ENCODE measurements at regions not wholly inside any gene's neighbourhood (a gene's known extent, or its start where the extent isn't known, plus 50 kb on each side); places are given as distances from the start of the nearest gene placed in this dataset.

DNA sequence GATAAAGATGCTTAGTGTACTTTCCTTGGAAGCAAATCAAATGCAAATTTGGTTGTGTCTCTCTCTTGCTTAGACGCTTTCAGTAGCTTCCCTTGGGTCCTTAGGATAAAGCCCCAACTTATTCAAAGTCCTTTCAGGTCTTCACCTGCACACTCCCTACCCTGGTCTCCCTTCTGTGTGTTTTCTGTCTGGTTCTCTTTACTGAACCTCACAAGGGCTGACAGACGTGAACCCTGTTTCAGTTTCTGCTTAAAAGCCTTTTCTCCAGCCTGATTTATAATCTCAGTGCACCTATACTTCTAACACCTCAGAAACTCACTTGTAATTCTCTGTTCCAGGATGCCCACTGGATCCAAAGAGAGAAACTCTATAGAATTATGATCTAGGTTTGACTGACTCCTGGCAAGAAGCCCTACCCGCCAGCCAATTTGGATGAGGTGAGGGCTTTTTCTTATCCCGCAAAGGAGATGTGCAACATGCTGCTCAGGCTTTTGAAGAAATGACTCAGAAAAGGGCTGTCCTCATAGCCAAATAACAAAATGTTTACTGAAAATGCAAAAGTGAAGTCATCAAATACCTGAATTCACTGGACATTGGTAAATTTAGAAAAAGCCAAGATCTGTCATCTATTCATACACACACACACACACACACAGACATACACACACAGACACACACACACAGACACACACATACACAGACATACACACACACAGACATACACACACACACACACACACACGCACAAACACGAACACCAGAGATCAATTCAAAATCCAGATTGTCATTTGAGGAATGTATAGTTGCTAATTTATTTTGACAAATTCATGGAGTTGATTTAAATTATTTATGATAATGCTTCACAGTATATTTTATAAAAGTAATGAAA lies 102.4 kb upstream of the EOMES start:
- no peaks in the 10 kb centered on the region for H3K9me3 ChIP-seq (ENCODE audit: low read depth)
- no peaks in the 10 kb centered on the region for H3K27me3 ChIP-seq
- no peaks in the 10 kb centered on the region for H3K36me3 ChIP-seq
- TF ChIP-seq, protein P1, sequence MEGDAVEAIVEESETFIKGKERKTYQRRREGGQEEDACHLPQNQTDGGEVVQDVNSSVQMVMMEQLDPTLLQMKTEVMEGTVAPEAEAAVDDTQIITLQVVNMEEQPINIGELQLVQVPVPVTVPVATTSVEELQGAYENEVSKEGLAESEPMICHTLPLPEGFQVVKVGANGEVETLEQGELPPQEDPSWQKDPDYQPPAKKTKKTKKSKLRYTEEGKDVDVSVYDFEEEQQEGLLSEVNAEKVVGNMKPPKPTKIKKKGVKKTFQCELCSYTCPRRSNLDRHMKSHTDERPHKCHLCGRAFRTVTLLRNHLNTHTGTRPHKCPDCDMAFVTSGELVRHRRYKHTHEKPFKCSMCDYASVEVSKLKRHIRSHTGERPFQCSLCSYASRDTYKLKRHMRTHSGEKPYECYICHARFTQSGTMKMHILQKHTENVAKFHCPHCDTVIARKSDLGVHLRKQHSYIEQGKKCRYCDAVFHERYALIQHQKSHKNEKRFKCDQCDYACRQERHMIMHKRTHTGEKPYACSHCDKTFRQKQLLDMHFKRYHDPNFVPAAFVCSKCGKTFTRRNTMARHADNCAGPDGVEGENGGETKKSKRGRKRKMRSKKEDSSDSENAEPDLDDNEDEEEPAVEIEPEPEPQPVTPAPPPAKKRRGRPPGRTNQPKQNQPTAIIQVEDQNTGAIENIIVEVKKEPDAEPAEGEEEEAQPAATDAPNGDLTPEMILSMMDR (IDR thresholded peaks at IDR 0.05; ENCODE audit: low read depth, low read length): no peak
- no peak overlapping the region for H3K27ac ChIP-seq
- no peak for DNase-seq (ENCODE audit: low read depth in 1 of 2, low spot score in 1 of 2)
- no peaks in the 10 kb centered on the region for H3K4me1 ChIP-seq (ENCODE audit: low read depth)
- no peak overlapping the region for H3K4me3 ChIP-seq

GRCh38 chr3:27826448-27826847 lies 104.3 kb upstream of the EOMES start:
- H3K4me1 ChIP-seq (ENCODE audit: low read depth): no peaks in the 10 kb centered on the region
- H3K4me3 ChIP-seq: no peak overlapping the region
- no peak for DNase-seq (ENCODE audit: low read depth in 1 of 2, low spot score in 1 of 2)
- H3K9me3 ChIP-seq (ENCODE audit: low read depth): no peaks in the 10 kb centered on the region
- no peaks in the 10 kb centered on the region for H3K36me3 ChIP-seq
- H3K27me3 ChIP-seq: no peaks in the 10 kb centered on the region
- TF ChIP-seq, protein P1 (IDR thresholded peaks at IDR 0.05; ENCODE audit: low read depth, low read length): no peak
- no peak overlapping the region for H3K27ac ChIP-seq

DNA sequence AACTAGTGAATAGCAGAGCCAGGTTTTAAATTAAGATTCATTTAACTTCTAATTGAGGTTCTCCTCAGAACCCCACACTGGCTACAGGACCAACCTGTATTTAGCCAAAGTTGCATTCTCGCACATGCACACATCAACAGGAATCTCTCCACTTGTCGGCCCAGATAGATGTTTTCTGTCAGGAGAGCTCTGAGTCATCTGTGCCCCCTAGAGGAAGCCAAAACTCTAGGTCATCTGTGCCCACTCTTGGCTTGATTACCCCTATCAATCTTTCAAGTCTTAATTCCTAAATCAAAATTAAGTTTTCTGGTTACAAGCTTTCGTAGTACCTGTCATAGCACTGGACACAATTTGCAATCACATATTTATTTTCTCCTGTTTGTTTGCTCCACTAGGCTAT lies 104.9 kb upstream of the EOMES start:
- Histone ChIP-seq H3K36me3 (no peaks in the 10 kb centered on the region), H3K27me3 (no peaks in the 10 kb centered on the region), H3K9me3 (ENCODE audit: low read depth) (no peaks in the 10 kb centered on the region), H3K4me3 (no peak overlapping the region), H3K4me1 (ENCODE audit: low read depth) (no peaks in the 10 kb centered on the region), H3K27ac (no peak overlapping the region)
- TF ChIP-seq, protein P1 (IDR thresholded peaks at IDR 0.05; ENCODE audit: low read depth, low read length): no peak
- DNase-seq (ENCODE audit: low read depth in 1 of 2, low spot score in 1 of 2): no peak

GRCh38 chr3:27840807-27841594 lies 118.9 kb upstream of the EOMES start:
- no peaks in the 10 kb centered on the region for H3K36me3 ChIP-seq
- no peaks in the 10 kb centered on the region for H3K27me3 ChIP-seq
- no peak for DNase-seq (ENCODE audit: low read depth in 1 of 2, low spot score in 1 of 2)
- H3K9me3 ChIP-seq (ENCODE audit: low read depth): no peaks in the 10 kb centered on the region
- no peak overlapping the region for H3K4me3 ChIP-seq
- no peak overlapping the region for H3K27ac ChIP-seq
- TF ChIP-seq, protein P1 (IDR thresholded peaks at IDR 0.05; ENCODE audit: low read depth, low read length): no peak
- no peaks in the 10 kb centered on the region for H3K4me1 ChIP-seq (ENCODE audit: low read depth)

DNA sequence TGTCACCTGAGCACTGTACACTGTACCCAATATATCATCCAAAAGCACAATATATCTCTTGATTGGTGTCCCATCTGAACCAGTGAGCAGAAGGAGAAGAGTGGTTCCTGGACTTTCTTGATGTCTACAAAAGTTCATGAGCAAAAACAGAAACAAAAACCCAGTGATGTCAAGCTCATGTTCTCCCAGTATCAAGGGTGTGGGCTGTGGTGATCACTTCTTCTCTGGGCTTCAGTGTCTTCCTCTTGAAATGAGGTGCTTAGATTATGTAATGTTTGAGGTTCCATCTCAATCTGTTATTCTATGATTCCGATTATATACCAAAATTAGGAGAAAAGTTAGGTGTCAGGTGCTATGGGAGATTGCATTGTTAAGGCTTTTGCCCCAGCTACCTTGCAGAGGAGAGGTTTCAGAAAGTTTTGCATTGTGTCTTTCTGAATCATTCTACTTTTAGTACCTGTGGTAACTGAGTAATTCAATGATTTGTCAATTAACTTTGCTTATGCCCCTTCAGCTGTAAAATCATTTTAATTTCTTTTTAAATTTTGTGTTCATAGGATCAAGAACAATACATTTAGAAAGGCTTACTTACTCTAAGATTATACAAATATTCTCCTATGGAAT lies 122.0 kb upstream of the EOMES start:
- DNase-seq (ENCODE audit: low read depth in 1 of 2, low spot score in 1 of 2): no peak
- Histone ChIP-seq H3K4me1 (ENCODE audit: low read depth) (no peaks in the 10 kb centered on the region), H3K9me3 (ENCODE audit: low read depth) (no peaks in the 10 kb centered on the region), H3K36me3 (no peaks in the 10 kb centered on the region), H3K27me3 (no peaks in the 10 kb centered on the region), H3K4me3 (no peak overlapping the region), H3K27ac (no peak overlapping the region)
- TF ChIP-seq, protein P1 (IDR thresholded peaks at IDR 0.05; ENCODE audit: low read depth, low read length): no peak
